Peyer's patch (tissue), 4 donors: ENCODE measurements at regions not wholly inside any gene's neighbourhood (a gene's known extent, or its start where the extent isn't known, plus 50 kb on each side); places are given as distances from the start of the nearest gene placed in this dataset.

ENCODE experiments used
- CTCF ChIP-seq, 6 experiments: fragments of 450-650 bp in 4 of 6; fragments of 200-600 bp in 2 of 6; sonication (generic) in 1 of 6; IDR thresholded peaks; one replicate each; pipeline ENCODE4 v1.5.1; 2017 to 2019; ENCODE audit warnings: antibody characterized with exemption in 6 of 6, mild to moderate bottlenecking in 3 of 6, moderate library complexity in 1 of 6
- POLR2A ChIP-seq, 2 donors: fragments of 450-650 bp; IDR thresholded peaks; one replicate each; pipeline ENCODE4 v1.5.1; 2017; ENCODE audit warnings: antibody characterized with exemption in 2 of 2, mild to moderate bottlenecking in 2 of 2, moderate library complexity in 2 of 2

- TF ChIP-seq CTCF (IDR thresholded peaks at IDR 0.05) (no peak), POLR2A (IDR thresholded peaks at IDR 0.05) (no peak)
These were observed 295.4 kb upstream of the USP25 start for GRCh38 chr21:15434163-15434905.
